ENCODE measurements at regions not wholly inside any gene's neighbourhood (a gene's known extent, or its start where the extent isn't known, plus 50 kb on each side); places are given as distances from the start of the nearest gene placed in this dataset.
A peak's percentile ranks its signal among the peaks of the same experiment; 100 is the strongest.

DNA sequence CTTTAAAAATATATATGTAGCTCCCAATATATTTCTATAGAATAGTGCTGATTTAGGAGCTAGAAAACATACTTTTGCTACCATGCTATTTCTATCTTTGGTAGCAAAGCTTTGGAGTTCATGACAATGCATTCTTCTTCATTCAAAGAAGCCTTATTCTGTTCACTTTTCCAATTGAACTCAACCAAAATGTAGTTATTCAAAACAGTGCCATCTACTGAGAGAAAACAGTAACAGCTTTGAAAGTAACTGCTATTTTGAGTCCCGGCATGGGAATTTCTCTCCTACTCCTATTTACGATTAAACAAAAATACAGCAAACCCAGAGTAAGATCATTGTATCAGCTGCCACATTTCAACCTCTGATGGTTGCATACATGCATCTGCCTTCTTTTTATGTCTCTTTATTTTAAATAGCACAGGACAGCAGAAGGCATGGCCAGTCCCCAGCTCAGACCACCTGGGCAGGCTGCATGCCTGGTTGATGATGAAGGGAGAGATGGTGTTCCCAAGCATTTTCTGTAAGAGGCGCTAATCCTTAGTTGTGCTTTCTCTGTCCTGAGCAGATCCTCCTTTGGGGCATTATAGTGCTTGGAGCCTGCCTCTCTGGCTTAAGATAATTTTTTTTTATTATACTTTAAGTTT is 69.7 kb upstream of the SULT1C3 start:
- Mint-ChIP-seq H3K4me3 (ENCODE audit: low read depth) (no peak overlapping the region), H3K27me3 (peaks cover 8% of the 10 kb centered on the region), H3K4me1 (ENCODE audit: low read depth) (no peaks in the 10 kb centered on the region), H3K36me3 (ENCODE audit: insufficient read depth) (peaks cover 14% of the 10 kb centered on the region), H3K9me3 (ENCODE audit: low read depth) (no peaks in the 10 kb centered on the region), H3K27ac (no peak overlapping the region)
- DNase-seq (ENCODE audit: low spot score, unreplicated experiment): no peak
- TF ChIP-seq, protein P1, sequence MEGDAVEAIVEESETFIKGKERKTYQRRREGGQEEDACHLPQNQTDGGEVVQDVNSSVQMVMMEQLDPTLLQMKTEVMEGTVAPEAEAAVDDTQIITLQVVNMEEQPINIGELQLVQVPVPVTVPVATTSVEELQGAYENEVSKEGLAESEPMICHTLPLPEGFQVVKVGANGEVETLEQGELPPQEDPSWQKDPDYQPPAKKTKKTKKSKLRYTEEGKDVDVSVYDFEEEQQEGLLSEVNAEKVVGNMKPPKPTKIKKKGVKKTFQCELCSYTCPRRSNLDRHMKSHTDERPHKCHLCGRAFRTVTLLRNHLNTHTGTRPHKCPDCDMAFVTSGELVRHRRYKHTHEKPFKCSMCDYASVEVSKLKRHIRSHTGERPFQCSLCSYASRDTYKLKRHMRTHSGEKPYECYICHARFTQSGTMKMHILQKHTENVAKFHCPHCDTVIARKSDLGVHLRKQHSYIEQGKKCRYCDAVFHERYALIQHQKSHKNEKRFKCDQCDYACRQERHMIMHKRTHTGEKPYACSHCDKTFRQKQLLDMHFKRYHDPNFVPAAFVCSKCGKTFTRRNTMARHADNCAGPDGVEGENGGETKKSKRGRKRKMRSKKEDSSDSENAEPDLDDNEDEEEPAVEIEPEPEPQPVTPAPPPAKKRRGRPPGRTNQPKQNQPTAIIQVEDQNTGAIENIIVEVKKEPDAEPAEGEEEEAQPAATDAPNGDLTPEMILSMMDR (IDR thresholded peaks at IDR 0.05; ENCODE audit: unreplicated experiment): peak; percentile 70

DNA sequence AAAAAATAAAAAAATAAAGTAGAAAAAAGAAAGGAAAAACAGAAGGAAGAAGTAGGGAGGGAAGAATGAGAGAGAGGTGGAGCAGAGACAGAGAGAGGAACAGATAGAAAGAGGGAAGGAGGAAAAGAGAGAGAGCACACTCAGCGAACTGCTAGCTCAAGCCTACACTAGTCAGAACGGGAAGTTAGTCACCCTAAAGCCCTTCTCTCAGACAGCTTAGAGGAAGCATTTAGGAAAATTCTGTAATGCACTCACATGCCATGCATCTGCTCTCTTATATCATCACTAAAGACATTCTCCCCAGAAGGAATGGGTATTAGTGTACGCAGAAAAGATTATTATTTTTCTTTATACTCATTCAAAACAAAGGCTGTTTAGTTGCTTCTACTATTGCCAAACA is 68.1 kb upstream of the SULT1C3 start:
- Mint-ChIP-seq H3K9me3 (ENCODE audit: low read depth) (no peaks in the 10 kb centered on the region), H3K27me3 (peaks cover 8% of the 10 kb centered on the region), H3K4me3 (ENCODE audit: low read depth) (no peak overlapping the region), H3K36me3 (ENCODE audit: insufficient read depth) (peaks cover 21% of the 10 kb centered on the region), H3K27ac (no peak overlapping the region), H3K4me1 (ENCODE audit: low read depth) (peaks cover 1% of the 10 kb centered on the region)
- TF ChIP-seq, protein P1 (IDR thresholded peaks at IDR 0.05; ENCODE audit: unreplicated experiment): no peak
- no peak for DNase-seq (ENCODE audit: low spot score, unreplicated experiment)

DNA sequence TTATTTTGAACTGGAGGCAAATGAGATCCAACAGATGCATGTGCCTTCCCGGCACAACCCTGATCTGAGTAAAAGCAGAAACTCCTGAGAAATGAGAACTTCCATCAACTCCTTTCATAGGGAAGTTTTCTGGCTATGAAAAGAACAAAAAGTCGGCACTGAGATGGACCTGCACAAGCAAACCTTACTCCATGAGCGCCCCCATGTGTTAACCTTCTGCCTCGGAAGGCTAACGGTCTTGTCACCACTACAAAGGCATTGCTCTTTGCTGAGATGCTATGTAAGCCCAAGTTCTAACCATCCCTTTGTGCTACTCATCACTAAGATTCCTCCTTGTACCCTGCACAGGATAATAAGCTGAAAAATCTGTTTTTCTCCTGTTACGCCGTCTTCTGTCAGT is 57.3 kb upstream of the SULT1C3 start:
- no peak for DNase-seq (ENCODE audit: low spot score, unreplicated experiment)
- Mint-ChIP-seq H3K9me3 (ENCODE audit: low read depth) (no peaks in the 10 kb centered on the region), H3K27me3 (no peaks in the 10 kb centered on the region)

GRCh38 chr2:108184419-108184818 is 55.3 kb upstream of the SULT1C3 start:
- no peak for DNase-seq (ENCODE audit: low spot score, unreplicated experiment)
- Mint-ChIP-seq H3K4me3 (ENCODE audit: low read depth) (no peak overlapping the region), H3K36me3 (ENCODE audit: insufficient read depth) (peaks cover 3% of the 10 kb centered on the region), H3K27me3 (no peaks in the 10 kb centered on the region), H3K9me3 (ENCODE audit: low read depth) (no peaks in the 10 kb centered on the region), H3K4me1 (ENCODE audit: low read depth) (no peaks in the 10 kb centered on the region), H3K27ac (no peak overlapping the region)
- TF ChIP-seq, protein P1 (IDR thresholded peaks at IDR 0.05; ENCODE audit: unreplicated experiment): peak; percentile 54

More for the DNA sequence above, 57.3 kb upstream of the SULT1C3 start:
- TF ChIP-seq, protein P1 (IDR thresholded peaks at IDR 0.05; ENCODE audit: unreplicated experiment): peak; percentile 36
- no peak overlapping the region for H3K4me3 Mint-ChIP-seq (ENCODE audit: low read depth)
- no peak overlapping the region for H3K27ac Mint-ChIP-seq
- H3K36me3 Mint-ChIP-seq (ENCODE audit: insufficient read depth): peaks cover 4% of the 10 kb centered on the region
- H3K4me1 Mint-ChIP-seq (ENCODE audit: low read depth): no peaks in the 10 kb centered on the region

- Mint-ChIP-seq H3K27ac (peak overlapping the region; percentile 70), H3K36me3 (ENCODE audit: insufficient read depth) (peaks cover 6% of the 10 kb centered on the region), H3K4me3 (ENCODE audit: low read depth) (no peak overlapping the region), H3K4me1 (ENCODE audit: low read depth) (peaks cover 5% of the 10 kb centered on the region), H3K9me3 (ENCODE audit: low read depth) (peaks cover 7% of the 10 kb centered on the region), H3K27me3 (no peaks in the 10 kb centered on the region)
- no peak for DNase-seq (ENCODE audit: low spot score, unreplicated experiment)
- TF ChIP-seq, protein P1 (IDR thresholded peaks at IDR 0.05; ENCODE audit: unreplicated experiment): no peak
Measured at GRCh38 chr2:108189316-108189715, 50.5 kb upstream of the SULT1C3 start.
